ENCODE measurements at regions not wholly inside any gene's neighbourhood (a gene's known extent, or its start where the extent isn't known, plus 50 kb on each side); places are given as distances from the start of the nearest gene placed in this dataset.

DNA sequence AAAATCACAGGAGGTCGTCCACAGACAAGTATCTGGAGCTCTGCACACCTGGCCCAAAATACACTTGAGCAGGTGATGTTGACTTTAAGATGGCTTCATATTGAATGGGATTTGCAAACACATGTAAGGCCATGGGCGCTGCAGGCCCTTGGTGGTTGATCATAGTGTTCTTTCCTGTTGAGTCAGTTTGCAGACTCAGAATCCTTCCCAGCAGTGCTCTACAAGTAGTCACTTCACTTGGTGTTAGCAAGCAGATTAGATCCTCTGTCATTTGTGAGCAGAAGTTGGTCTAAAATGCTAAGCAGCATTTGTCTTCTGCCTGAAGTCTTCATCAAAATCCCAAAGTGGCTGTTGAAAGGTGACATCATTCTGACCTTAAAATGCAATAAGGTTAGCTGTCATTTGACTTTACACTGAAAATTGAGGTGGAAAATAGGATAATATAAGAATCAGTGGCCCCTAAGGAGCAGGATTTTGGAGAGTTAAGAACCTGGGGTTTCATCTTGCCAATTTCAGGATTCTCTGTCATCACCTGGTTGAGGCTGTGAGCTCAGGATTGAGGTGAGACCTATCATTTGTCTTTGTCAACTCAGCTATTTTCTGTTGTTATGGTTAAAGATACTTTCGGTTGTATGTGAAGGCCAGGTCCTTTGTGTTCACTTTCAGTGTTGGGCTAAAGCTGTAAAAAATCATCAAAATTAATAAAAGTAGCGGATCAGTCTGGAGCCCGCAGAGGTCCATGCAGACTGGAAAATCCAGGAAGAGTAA, 114.5 kb downstream of the LRRC70 start:
- Histone ChIP-seq H3K27ac (ENCODE audit: low read length) (no peak overlapping the region), H3K36me3 (ENCODE audit: insufficient read depth, low read length) (no peaks in the 10 kb centered on the region), H3K9ac (ENCODE audit: low read length) (no peak overlapping the region), H3K9me3 (ENCODE audit: low read length) (no peaks in the 10 kb centered on the region), H3K4me3 (ENCODE audit: low read length) (no peak overlapping the region), H3K9me2 (ENCODE audit: insufficient read depth, low read length) (no peaks in the 10 kb centered on the region), H3K79me2 (replicated peaks; ENCODE audit: insufficient read depth, low read length) (no peaks in the 10 kb centered on the region), H3K27me3 (ENCODE audit: insufficient read depth, low read depth, low read length) (no peaks in the 10 kb centered on the region), H3K4me2 (ENCODE audit: low read length) (no peak overlapping the region), H3F3A (ENCODE audit: insufficient read depth, low read length, poor library complexity, severe bottlenecking) (no peaks in the 10 kb centered on the region), H2AFZ (ENCODE audit: low read depth, low read length) (no peak overlapping the region), H4K20me1 (ENCODE audit: insufficient read depth) (no peaks in the 10 kb centered on the region)
- no peak for TF ChIP-seq SMC3 (conservative IDR thresholded peaks at IDR 0.05; ENCODE audit: poor library complexity)
- no peak for TF ChIP-seq EP300 (conservative IDR thresholded peaks at IDR 0.05; ENCODE audit: poor library complexity, severe bottlenecking)
- TF ChIP-seq, protein P1, sequence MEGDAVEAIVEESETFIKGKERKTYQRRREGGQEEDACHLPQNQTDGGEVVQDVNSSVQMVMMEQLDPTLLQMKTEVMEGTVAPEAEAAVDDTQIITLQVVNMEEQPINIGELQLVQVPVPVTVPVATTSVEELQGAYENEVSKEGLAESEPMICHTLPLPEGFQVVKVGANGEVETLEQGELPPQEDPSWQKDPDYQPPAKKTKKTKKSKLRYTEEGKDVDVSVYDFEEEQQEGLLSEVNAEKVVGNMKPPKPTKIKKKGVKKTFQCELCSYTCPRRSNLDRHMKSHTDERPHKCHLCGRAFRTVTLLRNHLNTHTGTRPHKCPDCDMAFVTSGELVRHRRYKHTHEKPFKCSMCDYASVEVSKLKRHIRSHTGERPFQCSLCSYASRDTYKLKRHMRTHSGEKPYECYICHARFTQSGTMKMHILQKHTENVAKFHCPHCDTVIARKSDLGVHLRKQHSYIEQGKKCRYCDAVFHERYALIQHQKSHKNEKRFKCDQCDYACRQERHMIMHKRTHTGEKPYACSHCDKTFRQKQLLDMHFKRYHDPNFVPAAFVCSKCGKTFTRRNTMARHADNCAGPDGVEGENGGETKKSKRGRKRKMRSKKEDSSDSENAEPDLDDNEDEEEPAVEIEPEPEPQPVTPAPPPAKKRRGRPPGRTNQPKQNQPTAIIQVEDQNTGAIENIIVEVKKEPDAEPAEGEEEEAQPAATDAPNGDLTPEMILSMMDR (IDR thresholded peaks at IDR 0.05; ENCODE audit: poor library complexity, severe bottlenecking): no peak
- no peak for TF ChIP-seq RAD21 (conservative IDR thresholded peaks at IDR 0.05)
- no peak for TF ChIP-seq TAF1 (IDR thresholded peaks at IDR 0.05; ENCODE audit: low read depth)
- TF ChIP-seq POLR2AphosphoS5 (IDR thresholded peaks at IDR 0.05): no peak
- TF ChIP-seq MXI1 (conservative IDR thresholded peaks at IDR 0.05; ENCODE audit: poor library complexity, severe bottlenecking): no peak
- no peak for TF ChIP-seq EZH2 (IDR thresholded peaks at IDR 0.05; ENCODE audit: borderline replicate concordance, insufficient read depth, low read length, poor library complexity, severe bottlenecking)
- TF ChIP-seq REST (IDR thresholded peaks at IDR 0.05; ENCODE audit: borderline replicate concordance): no peak

- Histone ChIP-seq H3K79me2 (replicated peaks; ENCODE audit: insufficient read depth, low read length) (no peaks in the 10 kb centered on the region), H3K4me3 (ENCODE audit: low read length) (no peak overlapping the region), H3F3A (ENCODE audit: insufficient read depth, low read length, poor library complexity, severe bottlenecking) (no peaks in the 10 kb centered on the region), H3K27ac (ENCODE audit: low read length) (no peak overlapping the region), H3K36me3 (ENCODE audit: insufficient read depth, low read length) (no peaks in the 10 kb centered on the region), H3K9me3 (ENCODE audit: low read length) (no peaks in the 10 kb centered on the region), H3K9ac (ENCODE audit: low read length) (no peak overlapping the region), H4K20me1 (ENCODE audit: insufficient read depth) (no peaks in the 10 kb centered on the region), H3K4me2 (ENCODE audit: low read length) (no peak overlapping the region), H3K27me3 (ENCODE audit: insufficient read depth, low read depth, low read length) (no peaks in the 10 kb centered on the region), H2AFZ (ENCODE audit: low read depth, low read length) (no peak overlapping the region), H3K9me2 (ENCODE audit: insufficient read depth, low read length) (no peaks in the 10 kb centered on the region)
- TF ChIP-seq SMC3 (conservative IDR thresholded peaks at IDR 0.05; ENCODE audit: poor library complexity) (no peak), REST (IDR thresholded peaks at IDR 0.05; ENCODE audit: borderline replicate concordance) (no peak), TAF1 (IDR thresholded peaks at IDR 0.05; ENCODE audit: low read depth) (no peak), EP300 (conservative IDR thresholded peaks at IDR 0.05; ENCODE audit: poor library complexity, severe bottlenecking) (no peak), RAD21 (conservative IDR thresholded peaks at IDR 0.05) (no peak), MXI1 (conservative IDR thresholded peaks at IDR 0.05; ENCODE audit: poor library complexity, severe bottlenecking) (no peak), POLR2AphosphoS5 (IDR thresholded peaks at IDR 0.05) (no peak), EZH2 (IDR thresholded peaks at IDR 0.05; ENCODE audit: borderline replicate concordance, insufficient read depth, low read length, poor library complexity, severe bottlenecking) (no peak)
- TF ChIP-seq, protein P1 (IDR thresholded peaks at IDR 0.05; ENCODE audit: poor library complexity, severe bottlenecking): no peak
Observed at GRCh38 chr5:62691946-62692345, 113.3 kb downstream of the LRRC70 start.
